Mesodermal cell (in vitro differentiated cells): ENCODE measurements at regions not wholly inside any gene's neighbourhood (a gene's known extent, or its start where the extent isn't known, plus 50 kb on each side); places are given as distances from the start of the nearest gene placed in this dataset.
"Not testable (repeated sequence)": the region's sequence is repeated elsewhere in the genome, so short reads cannot be mapped to it uniquely, and the experiment has no call there.

Source experiments
- H3K27ac ChIP-seq: 2 replicates; pipeline ENCODE4 v1.7.0; 2013; ENCODE audit warnings: mild to moderate bottlenecking, low read depth, low read length, moderate library complexity; ENCODE audit not compliant: severe bottlenecking
- H3K36me3 ChIP-seq: 2 replicates; pipeline ENCODE4 v1.7.1; 2013; ENCODE audit warnings: mild to moderate bottlenecking, low read length, moderate library complexity; ENCODE audit not compliant: control insufficient read depth, insufficient read depth
- H3K4me1 ChIP-seq: one replicate; pipeline ENCODE4 v1.7.1; 2013; ENCODE audit warnings: mild to moderate bottlenecking, low read length; ENCODE audit not compliant: insufficient read depth, control insufficient read depth, poor library complexity, severe bottlenecking
- H3K4me3 ChIP-seq: 2 replicates; pipeline ENCODE4 v1.7.0; 2013; ENCODE audit warnings: low read length, control low read depth, mild to moderate bottlenecking; ENCODE audit not compliant: insufficient read depth, poor library complexity, severe bottlenecking; ENCODE audit errors: extremely low read depth
- H3K9me3 ChIP-seq: 2 replicates; pipeline ENCODE4 v1.7.1; 2013; ENCODE audit warnings: mild to moderate bottlenecking, low read length, moderate library complexity; ENCODE audit not compliant: control insufficient read depth
- WGBS, 2 experiments: methylation state at CpG; one replicate each; pipeline ENCODE4 v1.1.5; 2013; ENCODE audit warnings: missing lambda C conversion rate in 2 of 2; ENCODE audit not compliant: insufficient coverage in 2 of 2; 5-methylcytosine and 5-hydroxymethylcytosine counted together

GRCh38 chr9:101849102-101849707 is 110.8 kb upstream of the GRIN3A start:
- Histone ChIP-seq H3K27ac (no peak overlapping the region), H3K4me3 (no peak overlapping the region), H3K36me3 (no peaks in the 10 kb centered on the region), H3K9me3 (peaks cover 8% of the 10 kb centered on the region), H3K4me1 (no peaks in the 10 kb centered on the region)
- 25 to 40% methylated on average over 1 of the region's 1 CpG for WGBS, 2 experiments

- WGBS, 2 experiments = 74 to 79% methylated on average over 4 to 5 of the region's 6 CpGs
- Histone ChIP-seq H3K9me3 (peaks cover 8% of the 10 kb centered on the region), H3K27ac (no peak overlapping the region), H3K4me1 (no peaks in the 10 kb centered on the region), H3K4me3 (no peak overlapping the region), H3K36me3 (no peaks in the 10 kb centered on the region)
These were observed 110.1 kb upstream of the GRIN3A start for GRCh38 chr9:101848485-101848919.

DNA sequence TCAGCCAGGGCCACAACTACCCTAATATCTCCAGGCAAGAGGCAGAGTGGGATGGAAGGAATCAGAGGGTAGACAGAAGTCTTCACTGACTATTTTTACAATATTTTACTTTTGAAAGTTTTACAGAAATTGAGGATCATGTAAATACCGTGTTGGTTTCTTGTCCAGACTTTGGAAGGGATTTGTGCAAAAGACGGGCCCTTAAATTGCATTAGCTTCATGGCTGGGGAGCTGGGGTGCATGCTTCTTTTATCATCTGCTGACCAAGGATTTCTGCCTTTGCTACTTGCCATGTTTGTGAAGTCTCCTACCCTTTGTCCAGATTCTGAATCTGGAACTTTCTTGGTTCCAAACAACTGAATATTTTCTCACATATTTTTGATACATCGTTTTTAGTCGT is 107.7 kb upstream of the GRIN3A start:
- Histone ChIP-seq H3K36me3 (no peaks in the 10 kb centered on the region), H3K27ac (no peak overlapping the region), H3K4me1 (no peaks in the 10 kb centered on the region), H3K9me3 (peaks cover 8% of the 10 kb centered on the region), H3K4me3 (no peak overlapping the region)
- WGBS, 2 experiments = 62 to 80% methylated on average over 3 to 4 of the region's 4 CpGs

GRCh38 chr9:101840694-101841188 is 102.3 kb upstream of the GRIN3A start:
- Histone ChIP-seq H3K27ac (no peak overlapping the region), H3K4me3 (no peak overlapping the region), H3K9me3 (peaks cover 12% of the 10 kb centered on the region), H3K4me1 (no peaks in the 10 kb centered on the region), H3K36me3 (no peaks in the 10 kb centered on the region)

GRCh38 chr9:101838988-101839387 is 100.5 kb upstream of the GRIN3A start:
- H3K27ac ChIP-seq, H3K36me3 ChIP-seq, H3K4me3 ChIP-seq, H3K4me1 ChIP-seq: not testable (repeated sequence)
- WGBS, 2 experiments = 80% methylated on average over 1 of the region's 4 CpGs; no CpG with 5 or more reads in 1 of the 2 experiments
- peaks cover 11% of the 10 kb centered on the region for H3K9me3 ChIP-seq

GRCh38 chr9:101836021-101836420 is 97.6 kb upstream of the GRIN3A start:
- no peak overlapping the region for H3K4me3 ChIP-seq
- no peaks in the 10 kb centered on the region for H3K4me1 ChIP-seq
- peaks cover 11% of the 10 kb centered on the region for H3K9me3 ChIP-seq
- no peaks in the 10 kb centered on the region for H3K36me3 ChIP-seq
- no peak overlapping the region for H3K27ac ChIP-seq
- no CpG with 5 or more reads among the region's 2 CpGs for WGBS, 2 experiments

- H3K36me3 ChIP-seq = no peaks in the 10 kb centered on the region
- H3K4me3 ChIP-seq = no peak overlapping the region
- H3K27ac ChIP-seq = no peak overlapping the region
- H3K9me3 ChIP-seq = peaks cover 4% of the 10 kb centered on the region
- no peaks in the 10 kb centered on the region for H3K4me1 ChIP-seq
These were observed 94.0 kb upstream of the GRIN3A start for GRCh38 chr9:101832486-101832885.

DNA sequence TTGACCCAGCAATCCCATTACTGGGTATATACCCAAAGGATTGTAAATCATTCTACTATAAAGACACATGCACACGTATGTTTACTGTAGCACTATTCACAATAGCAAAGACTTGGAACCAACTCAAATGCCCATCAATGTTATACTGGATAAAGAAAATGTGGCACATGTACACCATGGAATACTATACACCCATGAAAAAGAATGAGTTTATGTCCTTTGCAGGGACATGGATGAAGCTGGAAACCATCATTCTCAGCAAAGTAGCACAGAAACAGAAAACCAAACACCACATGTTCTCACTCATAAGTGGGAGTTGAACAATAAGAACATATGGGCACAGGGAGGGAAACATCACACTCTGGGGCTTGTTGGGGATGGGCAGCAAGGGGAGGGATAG is 83.0 kb upstream of the GRIN3A start:
- not testable (repeated sequence) for H3K4me1 ChIP-seq

DNA sequence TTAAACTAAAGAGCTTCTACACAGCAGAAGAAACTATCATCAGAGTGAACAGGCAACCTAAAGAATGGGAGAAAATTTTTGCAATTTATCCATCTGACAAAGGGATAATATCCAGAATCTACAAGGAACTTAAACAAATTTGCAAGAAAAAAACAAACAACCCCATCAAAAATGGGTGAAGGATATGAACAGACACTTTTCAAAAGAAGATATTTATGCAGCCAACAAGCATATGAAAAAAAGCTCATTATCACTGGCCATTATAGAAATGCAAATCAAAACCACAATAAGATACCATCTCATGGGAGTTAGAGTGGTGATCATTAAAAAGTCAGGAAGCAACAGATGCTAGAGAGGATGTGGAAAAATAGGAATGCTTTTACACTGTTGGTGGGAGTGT is 82.5 kb upstream of the GRIN3A start:
- H3K4me3 ChIP-seq, H3K36me3 ChIP-seq, H3K9me3 ChIP-seq, H3K4me1 ChIP-seq, H3K27ac ChIP-seq: not testable (repeated sequence)

More for the DNA sequence above, 83.0 kb upstream of the GRIN3A start:
- not testable (repeated sequence) for H3K27ac ChIP-seq, H3K9me3 ChIP-seq, H3K4me3 ChIP-seq, H3K36me3 ChIP-seq
- WGBS, 2 experiments = no CpG with 5 or more reads among the region's 1 CpG

DNA sequence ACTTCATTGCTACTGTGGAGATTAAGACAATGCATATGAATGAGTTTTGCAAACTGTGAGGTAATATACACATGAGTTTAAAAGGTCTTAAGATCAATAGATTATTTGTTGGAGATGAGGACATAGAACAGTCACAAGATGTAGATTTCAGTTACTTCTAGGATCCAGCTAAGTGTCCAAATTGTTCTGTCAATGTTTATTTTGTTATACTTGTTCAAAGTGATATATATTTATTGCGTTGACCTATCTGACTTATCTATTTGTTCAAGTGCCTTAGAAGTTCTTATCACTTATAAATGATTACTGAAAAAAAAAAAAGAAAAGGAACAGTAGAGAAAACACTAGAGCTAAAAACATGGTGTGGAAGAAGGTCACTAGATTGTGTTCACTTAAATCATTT is 75.6 kb upstream of the GRIN3A start:
- Histone ChIP-seq H3K4me1 (no peaks in the 10 kb centered on the region), H3K4me3 (no peak overlapping the region), H3K27ac (no peak overlapping the region), H3K9me3 (peaks cover 8% of the 10 kb centered on the region), H3K36me3 (no peaks in the 10 kb centered on the region)
- WGBS, 2 experiments = no CpG with 5 or more reads among the region's 1 CpG

DNA sequence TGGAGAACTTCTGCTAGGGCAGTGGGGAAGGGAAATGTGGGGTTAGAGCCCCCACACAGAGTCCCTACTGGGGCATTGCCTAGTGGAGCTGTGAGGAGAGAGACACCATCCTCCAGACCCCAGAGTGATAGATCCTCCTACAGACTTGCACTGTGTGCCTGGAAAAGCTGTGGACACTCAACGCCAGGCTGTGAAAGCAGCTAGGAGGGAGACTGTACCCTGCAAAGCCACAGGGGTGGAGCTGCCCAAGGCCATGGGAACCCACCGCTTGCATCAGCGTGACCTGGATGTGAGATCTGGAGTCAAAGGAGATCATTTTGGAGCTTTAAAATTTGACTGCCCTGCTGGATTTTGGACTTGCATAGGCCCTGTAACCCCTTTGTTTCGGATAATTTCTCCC is 69.4 kb upstream of the GRIN3A start:
- H3K4me3 ChIP-seq, H3K36me3 ChIP-seq, H3K4me1 ChIP-seq, H3K27ac ChIP-seq, H3K9me3 ChIP-seq: not testable (repeated sequence)
- whole genome bisulfite sequencing, 2 experiments = 63 to 77% methylated on average over 2 to 4 of the region's 4 CpGs
